GM12873 (cell line): ENCODE measurements at regions not wholly inside any gene's neighbourhood (a gene's known extent, or its start where the extent isn't known, plus 50 kb on each side); places are given as distances from the start of the nearest gene placed in this dataset.

Experiments
- TF ChIP-seq, protein P1 (sequence below): IDR thresholded peaks from 2 replicates; pipeline ENCODE4 v1.5.1; 2012; ENCODE audit warnings: low read depth, mild to moderate bottlenecking, moderate library complexity, low read length, control low read depth; ENCODE audit not compliant: insufficient read depth; ENCODE audit errors: missing control alignments

DNA sequence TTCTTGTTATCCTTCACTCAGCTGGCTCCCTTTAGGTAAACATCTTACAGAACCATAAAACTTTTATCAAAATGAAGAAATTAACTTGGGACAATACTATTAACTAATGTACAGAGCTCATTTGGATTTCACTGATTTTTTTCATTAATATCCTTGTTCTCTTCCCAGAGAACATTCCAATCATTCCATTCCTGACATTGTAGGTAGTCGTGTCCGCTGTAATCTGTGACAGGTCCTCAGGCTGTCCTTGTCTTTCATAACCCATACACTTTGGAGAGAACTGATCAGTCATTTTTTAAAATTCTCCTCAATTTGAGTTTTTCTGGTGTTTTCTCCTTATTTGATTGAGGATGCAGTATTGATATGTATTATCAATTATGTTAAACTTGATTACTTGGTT, 916.8 kb downstream of the GALC start:
- TF ChIP-seq, protein P1, sequence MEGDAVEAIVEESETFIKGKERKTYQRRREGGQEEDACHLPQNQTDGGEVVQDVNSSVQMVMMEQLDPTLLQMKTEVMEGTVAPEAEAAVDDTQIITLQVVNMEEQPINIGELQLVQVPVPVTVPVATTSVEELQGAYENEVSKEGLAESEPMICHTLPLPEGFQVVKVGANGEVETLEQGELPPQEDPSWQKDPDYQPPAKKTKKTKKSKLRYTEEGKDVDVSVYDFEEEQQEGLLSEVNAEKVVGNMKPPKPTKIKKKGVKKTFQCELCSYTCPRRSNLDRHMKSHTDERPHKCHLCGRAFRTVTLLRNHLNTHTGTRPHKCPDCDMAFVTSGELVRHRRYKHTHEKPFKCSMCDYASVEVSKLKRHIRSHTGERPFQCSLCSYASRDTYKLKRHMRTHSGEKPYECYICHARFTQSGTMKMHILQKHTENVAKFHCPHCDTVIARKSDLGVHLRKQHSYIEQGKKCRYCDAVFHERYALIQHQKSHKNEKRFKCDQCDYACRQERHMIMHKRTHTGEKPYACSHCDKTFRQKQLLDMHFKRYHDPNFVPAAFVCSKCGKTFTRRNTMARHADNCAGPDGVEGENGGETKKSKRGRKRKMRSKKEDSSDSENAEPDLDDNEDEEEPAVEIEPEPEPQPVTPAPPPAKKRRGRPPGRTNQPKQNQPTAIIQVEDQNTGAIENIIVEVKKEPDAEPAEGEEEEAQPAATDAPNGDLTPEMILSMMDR, result no peak

DNA sequence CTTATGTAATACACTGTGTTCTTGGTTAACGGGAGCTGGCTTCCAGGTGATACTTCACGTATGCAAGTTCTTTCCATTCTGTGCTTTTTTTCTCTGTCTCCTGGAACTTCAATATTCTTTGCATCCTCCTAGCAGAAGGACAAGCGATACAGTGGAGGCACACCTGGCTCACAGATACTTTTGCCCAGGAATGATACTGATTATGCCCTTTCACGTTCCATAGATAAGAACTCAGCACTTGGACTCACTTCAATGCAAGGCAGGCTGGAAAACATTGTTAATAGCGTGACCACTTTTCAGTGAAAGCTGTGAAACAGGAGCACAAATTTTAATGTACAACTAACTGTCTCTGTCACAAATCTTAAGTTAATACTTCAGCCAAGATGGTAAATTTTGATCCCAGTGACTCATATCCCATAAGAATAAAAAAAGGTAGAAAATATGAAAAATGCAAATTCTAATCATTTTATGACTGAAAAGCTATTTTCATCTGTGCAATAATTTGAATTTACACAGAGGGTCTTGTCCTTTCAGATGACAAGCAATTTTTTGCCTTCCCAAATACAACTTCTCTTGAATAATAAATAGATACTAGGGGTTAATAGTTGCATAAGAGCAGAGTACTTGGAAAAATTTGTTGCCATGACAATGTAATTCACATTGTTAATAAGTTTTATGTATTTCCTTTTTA, 919.0 kb downstream of the GALC start:
- TF ChIP-seq, protein P1, result no peak

DNA sequence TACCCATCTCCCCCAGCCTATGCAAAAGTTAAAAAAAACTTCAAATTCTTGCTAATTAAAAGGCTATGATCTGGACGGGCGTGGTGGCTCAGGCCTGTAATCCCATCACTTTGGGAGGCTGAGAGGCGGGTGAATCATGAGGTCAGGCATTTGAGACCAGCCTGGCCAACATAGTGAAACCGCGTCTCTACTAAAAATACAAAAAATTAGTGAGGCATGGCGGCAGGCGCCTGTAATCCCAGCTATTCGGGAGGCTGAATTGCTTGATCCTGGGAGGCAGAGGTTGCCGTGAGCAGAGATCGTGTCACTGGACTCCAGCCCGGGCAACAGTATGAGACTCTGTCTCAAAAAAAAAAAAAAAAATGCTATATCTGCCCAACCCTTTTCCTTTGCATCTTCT, 925.4 kb downstream of the GALC start:
- TF ChIP-seq, protein P1, result no peak

DNA sequence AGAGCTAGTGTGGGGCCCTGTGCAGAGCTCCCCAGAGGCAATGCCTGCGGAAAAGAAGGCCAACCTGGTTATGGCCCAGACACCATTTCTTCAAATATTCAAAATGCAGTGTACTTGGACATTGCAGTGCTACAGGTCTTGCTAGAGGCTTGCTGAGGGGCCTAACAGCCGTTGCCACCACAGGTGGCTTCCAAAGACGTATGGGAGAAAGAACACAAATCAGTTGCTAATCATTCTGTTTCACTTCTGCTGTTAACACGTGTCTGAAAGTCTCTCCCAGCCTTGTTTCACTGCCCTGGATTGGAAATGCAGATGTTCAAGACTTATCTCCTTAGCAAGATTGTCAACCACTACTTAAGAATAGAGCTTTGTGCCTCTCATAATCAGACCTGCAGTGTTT, 925.9 kb downstream of the GALC start:
- TF ChIP-seq, protein P1, result no peak

DNA sequence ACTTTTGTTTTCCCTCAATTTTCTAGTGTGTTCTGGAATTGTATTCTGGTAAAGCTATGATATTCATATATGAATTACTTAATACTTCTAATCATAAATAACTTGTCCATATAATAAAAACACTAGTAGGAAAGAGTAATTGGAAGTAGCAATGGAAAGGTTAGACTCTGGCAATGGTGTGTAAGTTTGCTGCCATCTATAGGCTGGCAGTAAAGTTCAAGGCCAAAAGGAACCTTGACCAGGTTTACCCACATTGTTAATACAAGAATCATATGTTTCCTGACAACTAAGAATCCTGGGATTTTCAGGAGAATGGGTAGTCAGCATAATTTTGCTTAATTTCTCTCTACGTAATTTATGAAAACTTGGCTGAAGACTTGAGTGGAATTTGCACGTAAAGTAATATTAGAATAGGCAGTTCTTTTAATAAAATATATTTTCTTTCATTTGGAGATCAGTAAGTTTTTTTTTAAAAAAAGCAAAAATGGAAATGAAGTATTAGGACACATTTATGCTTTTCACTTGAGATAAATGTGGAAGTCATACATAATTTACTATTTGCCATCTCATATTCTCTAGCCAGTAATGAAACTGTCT, 926.7 kb downstream of the GALC start:
- TF ChIP-seq, protein P1, result no peak

DNA sequence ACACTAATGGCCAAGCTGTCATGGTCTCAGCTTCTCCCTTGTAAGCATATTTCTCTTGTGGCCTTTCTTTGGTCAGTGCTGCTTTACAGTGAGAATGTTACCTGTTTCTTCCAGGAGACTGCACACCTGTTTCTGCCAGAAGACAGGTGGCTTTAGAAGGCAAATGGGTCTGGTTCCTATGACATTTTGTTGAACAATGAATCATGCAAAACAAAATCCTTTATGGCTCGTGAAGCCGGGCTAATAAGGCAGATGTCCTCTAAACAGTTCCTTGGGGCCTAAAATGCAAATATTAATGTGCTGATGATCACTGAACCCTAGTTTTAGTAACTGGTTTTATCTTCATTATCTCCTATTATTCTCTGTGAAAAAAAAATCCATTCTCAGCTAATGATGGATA, 927.6 kb downstream of the GALC start:
- TF ChIP-seq, protein P1, result no peak

DNA sequence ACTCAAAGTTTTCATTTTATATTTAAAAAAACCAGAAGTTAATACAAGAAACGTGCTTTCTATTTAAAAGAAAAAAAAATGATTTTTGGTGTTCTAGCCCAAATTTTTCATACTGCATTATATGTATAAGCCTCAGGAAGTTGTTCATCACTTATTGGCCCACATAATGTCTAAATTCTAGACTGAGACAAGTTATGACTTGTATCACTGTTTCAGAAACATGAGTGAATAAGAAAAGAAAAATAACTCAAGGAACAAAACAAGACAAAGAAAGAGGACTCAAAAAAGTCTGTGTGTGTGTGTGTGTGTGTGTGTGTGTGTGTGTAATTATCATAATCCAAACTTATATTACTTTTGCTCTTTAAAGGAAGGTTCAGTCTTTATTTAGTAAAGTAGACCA, 929.8 kb downstream of the GALC start:
- TF ChIP-seq, protein P1, result no peak
